GM10248 (cell line): ENCODE measurements at regions not wholly inside any gene's neighbourhood (a gene's known extent, or its start where the extent isn't known, plus 50 kb on each side); places are given as distances from the start of the nearest gene placed in this dataset.

Experiments
- CTCF ChIA-PET: fragments of 300-600 bp; sonication (Branson Sonifier 250); formaldehyde crosslinking; extraction: SDS; loops from one replicate; lab custom pipeline; 2021; ENCODE audit warnings: antibody characterized with exemption; lab: Yijun Ruan, JAX
- POLR2A ChIA-PET: fragments of 350-650 bp; sonication (Branson Sonifier 250); formaldehyde crosslinking; extraction: SDS; loops from one replicate; lab custom pipeline; 2020; ENCODE audit warnings: antibody characterized with exemption; lab: Yijun Ruan, JAX
- DNase-seq: peaks from one replicate; pipeline ENCODE4 v3.0.0; 2012; ENCODE audit errors: extremely low spot score
- CTCF ChIP-seq: IDR thresholded peaks from 2 replicates; pipeline ENCODE4 v1.5.1; 2012; ENCODE audit warnings: mild to moderate bottlenecking, low read depth; ENCODE audit errors: extremely low read depth, missing control alignments, control extremely low read depth

DNA sequence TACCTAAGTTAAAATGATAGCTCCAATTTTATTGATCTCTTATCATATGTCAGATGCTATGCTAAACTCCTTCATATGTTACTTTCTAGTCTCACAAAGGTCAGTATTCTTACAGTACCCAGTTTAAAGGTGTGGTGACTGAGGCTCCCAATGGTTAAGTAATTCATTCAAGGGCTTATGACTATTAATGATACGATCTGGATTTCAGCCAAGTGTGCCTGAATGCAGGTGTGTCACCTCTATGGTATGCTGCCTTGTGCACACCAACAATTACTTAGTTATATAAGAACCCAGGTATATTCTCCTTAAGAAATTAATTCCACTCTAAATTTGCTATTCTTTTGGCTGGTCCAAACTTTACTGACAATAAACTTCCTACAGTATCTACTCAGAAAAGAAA, 84.6 kb upstream of the TRPC4 start:
- ChIA-PET CTCF (no interaction called here), POLR2A (no interaction called here)
- TF ChIP-seq CTCF, result no peak
- DNase-seq, result no peak

GRCh38 chr13:37953696-37954095, 84.1 kb upstream of the TRPC4 start:
- no peak for TF ChIP-seq CTCF
- POLR2A ChIA-PET, result no interaction called here
- CTCF ChIA-PET, result interaction anchor here (0.9 kb wide), 1 partner anchor 10 kb away, joined by 3 read pairs; no protein-coding TSS in a partner anchor
- DNase-seq, result no peak

DNA sequence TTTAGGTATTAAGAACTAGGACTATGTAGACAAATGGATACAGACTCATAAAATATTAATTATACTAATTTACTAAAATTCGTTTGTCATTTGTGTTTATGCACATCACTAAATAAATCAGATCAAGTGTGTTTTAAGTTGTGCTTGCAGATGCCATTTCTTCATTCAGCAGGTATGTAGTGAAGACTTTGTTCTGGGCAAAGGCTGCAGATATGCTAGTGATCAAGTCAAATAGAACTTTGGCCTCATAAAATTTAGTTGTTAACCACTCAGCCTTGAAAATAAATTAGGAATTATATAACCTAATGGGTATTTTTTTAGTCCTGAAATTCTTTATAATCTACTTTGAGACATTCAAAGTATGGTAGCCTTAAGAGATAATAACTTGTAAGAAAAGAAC, 80.4 kb upstream of the TRPC4 start:
- POLR2A ChIA-PET, result no interaction called here
- no peak for DNase-seq
- no peak for TF ChIP-seq CTCF
- CTCF ChIA-PET, result no interaction called here

GRCh38 chr13:37947419-37948140, 78.0 kb upstream of the TRPC4 start:
- no peak for TF ChIP-seq CTCF
- ChIA-PET CTCF (interaction anchor here (1.0 kb wide), 1 partner anchor 23 kb away, joined by 3 read pairs; no protein-coding TSS in a partner anchor), POLR2A (no interaction called here)
- DNase-seq, result no peak

DNA sequence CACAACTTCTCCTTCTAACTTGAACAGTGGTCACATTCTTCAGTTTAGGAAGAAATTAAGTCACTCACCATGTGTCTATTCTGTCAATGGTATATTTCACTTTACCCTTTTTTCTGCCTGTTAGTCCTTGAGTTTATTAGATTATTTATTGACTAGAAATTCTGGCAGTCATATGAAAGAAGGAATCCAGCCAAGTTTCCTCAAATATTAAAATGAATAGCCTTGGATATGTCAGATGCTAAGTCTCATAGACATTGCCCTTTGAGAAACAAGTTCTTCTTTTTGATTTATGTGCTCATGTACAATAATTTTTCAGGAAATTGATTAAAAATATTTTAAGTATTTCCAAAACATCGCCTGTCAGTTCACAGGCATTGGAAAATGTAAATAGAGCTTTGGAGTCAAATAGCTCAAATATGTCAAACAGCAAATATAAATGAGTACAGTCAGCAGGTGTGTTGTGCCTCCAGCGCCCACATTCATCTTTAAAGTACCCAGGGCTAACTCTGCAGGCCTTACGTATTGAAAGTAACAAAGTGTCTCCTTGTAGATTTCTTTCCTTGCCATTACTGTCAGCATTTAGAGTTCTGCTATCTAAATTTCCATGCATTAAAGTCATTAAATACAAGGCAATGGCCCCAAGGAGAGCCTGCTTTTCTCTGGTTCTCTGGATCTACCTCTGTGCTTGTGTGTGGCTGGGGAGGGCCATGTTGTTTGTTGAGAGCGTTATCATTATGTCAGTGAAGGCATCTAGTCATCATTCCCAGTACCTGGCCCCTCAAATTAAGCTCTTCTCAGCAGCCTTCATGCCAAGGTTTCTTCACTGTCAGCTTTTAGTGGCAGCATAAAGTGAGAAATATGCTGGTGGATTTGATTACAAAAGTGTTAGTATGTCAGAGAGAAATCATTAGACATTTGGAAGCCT, 76.3 kb upstream of the TRPC4 start:
- TF ChIP-seq CTCF, result no peak
- CTCF ChIA-PET, result interaction anchor here (0.7 kb wide), 1 partner anchor 12 kb away, joined by 3 read pairs; no protein-coding TSS in a partner anchor
- POLR2A ChIA-PET, result no interaction called here
- no peak for DNase-seq

DNA sequence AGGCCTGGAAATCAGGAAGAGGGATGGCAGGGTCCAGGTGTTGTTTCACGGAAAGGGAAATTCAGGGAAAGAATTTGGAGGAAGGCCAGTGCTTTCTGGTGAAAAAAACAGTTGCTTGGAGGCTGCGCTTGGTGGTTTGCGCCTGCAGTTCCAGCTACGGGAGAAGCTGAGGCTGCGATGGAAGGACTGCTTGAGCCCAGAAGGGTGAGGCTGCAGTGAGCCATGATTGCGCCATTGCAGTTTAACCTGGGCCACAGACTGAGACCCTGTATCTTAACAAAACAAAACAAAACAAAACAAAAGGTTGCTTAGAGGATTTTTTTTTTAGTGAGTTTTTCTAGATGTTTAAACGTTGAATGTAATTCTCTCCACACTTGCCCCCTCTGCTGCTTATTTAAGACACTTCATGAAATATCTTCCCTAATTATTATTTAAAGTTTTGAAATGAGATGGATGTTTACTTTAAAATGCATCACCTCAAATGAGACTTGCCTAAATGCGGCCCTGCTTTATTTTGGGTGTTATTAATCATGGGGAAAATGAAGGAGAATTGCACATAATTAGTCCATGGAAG, 75.4 kb upstream of the TRPC4 start:
- no peak for DNase-seq
- CTCF ChIA-PET, result no interaction called here
- POLR2A ChIA-PET, result no interaction called here
- TF ChIP-seq CTCF, result no peak
